NCI-H1105 treated with DMSO at 0.1 percent for 48 hours (cell line): ENCODE measurements at regions not wholly inside any gene's neighbourhood (a gene's known extent, or its start where the extent isn't known, plus 50 kb on each side); places are given as distances from the start of the nearest gene placed in this dataset.
A peak's percentile ranks its signal among the peaks of the same experiment; 100 is the strongest.
"Not testable (repeated sequence)": the region's sequence is repeated elsewhere in the genome, so short reads cannot be mapped to it uniquely, and the experiment has no call there.

Experiments used
- DNase-seq: peaks from one replicate; lab custom pipeline; 2025; lab: John Stamatoyannopoulos, UW

- no peak for DNase-seq
Observed at GRCh38 chr6:12546410-12547002, 170.1 kb upstream of the PHACTR1 start.

GRCh38 chr6:12548526-12548925 is 168.0 kb upstream of the PHACTR1 start:
- DNase-seq = no peak

- DNase-seq = not testable (repeated sequence)
Observed at GRCh38 chr6:12549445-12549844, 167.1 kb upstream of the PHACTR1 start.

GRCh38 chr6:12554820-12555219 is 161.7 kb upstream of the PHACTR1 start:
- not testable (repeated sequence) for DNase-seq

- no peak for DNase-seq
Observed at GRCh38 chr6:12555267-12555666, 161.3 kb upstream of the PHACTR1 start.

GRCh38 chr6:12555781-12556180 is 160.8 kb upstream of the PHACTR1 start:
- DNase-seq = no peak

GRCh38 chr6:12557765-12558164 is 158.8 kb upstream of the PHACTR1 start:
- DNase-seq = no peak

- DNase-seq = no peak
Observed at GRCh38 chr6:12560315-12560714, 156.3 kb upstream of the PHACTR1 start.

- DNase-seq = no peak
Observed at GRCh38 chr6:12566618-12567123, 149.9 kb upstream of the PHACTR1 start.

- DNase-seq = no peak
Observed at GRCh38 chr6:12567682-12568081, 148.9 kb upstream of the PHACTR1 start.

GRCh38 chr6:12569646-12570045 is 146.9 kb upstream of the PHACTR1 start:
- DNase-seq = no peak

GRCh38 chr6:12570461-12571030 is 146.0 kb upstream of the PHACTR1 start:
- DNase-seq = peak; percentile 53

GRCh38 chr6:12572896-12573827 is 143.4 kb upstream of the PHACTR1 start:
- DNase-seq = no peak

GRCh38 chr6:12575961-12576360 is 140.6 kb upstream of the PHACTR1 start:
- DNase-seq = no peak

GRCh38 chr6:12576389-12576788 is 140.2 kb upstream of the PHACTR1 start:
- DNase-seq = no peak

GRCh38 chr6:12577124-12577850 is 139.3 kb upstream of the PHACTR1 start:
- DNase-seq = no peak

- DNase-seq = no peak
Observed at GRCh38 chr6:12578097-12578496, 138.5 kb upstream of the PHACTR1 start.

- no peak for DNase-seq
Observed at GRCh38 chr6:12578751-12579150, 137.8 kb upstream of the PHACTR1 start.

- DNase-seq = no peak
Observed at GRCh38 chr6:12580290-12580689, 136.3 kb upstream of the PHACTR1 start.

- no peak for DNase-seq
Observed at GRCh38 chr6:12582421-12583110, 134.0 kb upstream of the PHACTR1 start.

GRCh38 chr6:12584631-12585405 is 131.7 kb upstream of the PHACTR1 start:
- no peak for DNase-seq
